CD14-positive monocyte (primary cell): ENCODE measurements at regions not wholly inside any gene's neighbourhood (a gene's known extent, or its start where the extent isn't known, plus 50 kb on each side); places are given as distances from the start of the nearest gene placed in this dataset.

ENCODE experiments used
- DNase-seq, 3 donors: peaks; one replicate each; pipeline ENCODE4 v3.0.0-alpha.2; 2011 to 2022
- H2AFZ ChIP-seq: 2 replicates; pipeline ENCODE4 v1.6.0; 2012; ENCODE audit warnings: mild to moderate bottlenecking, low read depth, low read length, inconsistent platforms; ENCODE audit not compliant: insufficient read depth, poor library complexity, severe bottlenecking
- H3K27ac ChIP-seq, 2 donors: 1 replicate in 1 of 2; 2 replicates in 1 of 2; pipeline ENCODE4 v1.5.1; 2012 to 2013; ENCODE audit warnings: low read length in 2 of 2, control low read depth in 1 of 2, inconsistent platforms in 1 of 2, low read depth in 1 of 2, mild to moderate bottlenecking in 1 of 2
- H3K27me3 ChIP-seq, 2 donors: one replicate each; pipeline versions ENCODE4 v1.6.0 to v1.6.1; 2011 to 2013; ENCODE audit warnings: low read length in 2 of 2; ENCODE audit not compliant: control insufficient read depth in 2 of 2, insufficient read depth in 2 of 2
- H3K36me3 ChIP-seq, 2 donors: replicated peaks in 1 of 2; 1 replicate in 1 of 2; 2 replicates in 1 of 2; pipeline versions ENCODE4 v1.5.1 to v1.6.1; 2012 to 2013; ENCODE audit warnings: low read length in 2 of 2, control low read depth in 1 of 2, inconsistent platforms in 1 of 2, mild to moderate bottlenecking in 1 of 2; ENCODE audit not compliant: insufficient read depth in 2 of 2, control insufficient read depth in 1 of 2
- H3K4me1 ChIP-seq, 2 donors: 1 replicate in 1 of 2; 2 replicates in 1 of 2; pipeline versions ENCODE4 v1.5.1 to v1.6.1; 2012 to 2013; ENCODE audit warnings: low read length in 2 of 2, control low read depth in 1 of 2, inconsistent platforms in 1 of 2, mild to moderate bottlenecking in 1 of 2, moderate library complexity in 1 of 2; ENCODE audit not compliant: insufficient read depth in 2 of 2, control insufficient read depth in 1 of 2
- H3K4me2 ChIP-seq: replicated peaks from 2 replicates; pipeline ENCODE3; 2012; ENCODE audit warnings: low read length, moderate library complexity, mild to moderate bottlenecking; ENCODE audit not compliant: poor library complexity, severe bottlenecking; ENCODE audit errors: extremely low read depth
- H3K4me3 ChIP-seq, 3 experiments: fragments of 200-600 bp in 1 of 3; sonication (generic) in 1 of 3; replicated peaks in 1 of 3; 1 replicate in 2 of 3; 2 replicates in 1 of 3; pipeline ENCODE4 v1.5.1; 2011 to 2013; ENCODE audit warnings: low read length in 3 of 3, mild to moderate bottlenecking in 3 of 3, control low read depth in 2 of 3, low read depth in 2 of 3, inconsistent platforms in 1 of 3, moderate library complexity in 1 of 3
- H3K79me2 ChIP-seq: 2 replicates; pipeline ENCODE4 v1.6.0; 2012; ENCODE audit warnings: mild to moderate bottlenecking, control low read depth, inconsistent platforms, low read length, moderate library complexity; ENCODE audit not compliant: insufficient read depth
- H3K9ac ChIP-seq: 2 replicates; pipeline ENCODE4 v1.6.0; 2017; ENCODE audit warnings: low read length, mild to moderate bottlenecking; ENCODE audit not compliant: insufficient read depth, poor library complexity, severe bottlenecking
- H3K9me3 ChIP-seq, 2 donors: replicated peaks in 1 of 2; 1 replicate in 1 of 2; 2 replicates in 1 of 2; pipeline versions ENCODE4 v1.5.1 to v1.6.1; 2012 to 2013; ENCODE audit warnings: low read length in 2 of 2, control low read depth in 1 of 2; ENCODE audit not compliant: control insufficient read depth in 1 of 2, insufficient read depth in 1 of 2
- H4K20me1 ChIP-seq: 2 replicates; pipeline ENCODE4 v1.6.0; 2012; ENCODE audit warnings: mild to moderate bottlenecking, low read length, control low read depth, moderate library complexity; ENCODE audit not compliant: insufficient read depth
- H3K27ac Mint-ChIP-seq, 7 donors: one replicate each; pipeline ENCODE4 v1.8.0; 2020; ENCODE audit warnings: mild to moderate bottlenecking in 7 of 7, mixed read lengths in 7 of 7, moderate library complexity in 6 of 7, inconsistent platforms in 2 of 7
- H3K27me3 Mint-ChIP-seq, 3 donors: one replicate each; pipeline ENCODE4 v1.8.0; 2021 to 2022; ENCODE audit warnings: low read depth in 3 of 3, mild to moderate bottlenecking in 3 of 3, mixed read lengths in 3 of 3, moderate library complexity in 3 of 3, inconsistent platforms in 1 of 3
- H3K36me3 Mint-ChIP-seq, 2 donors: one replicate each; pipeline ENCODE4 v1.8.0; 2020; ENCODE audit warnings: mixed read lengths in 2 of 2, inconsistent platforms in 1 of 2, mild to moderate bottlenecking in 1 of 2
- H3K4me1 Mint-ChIP-seq: one replicate; pipeline ENCODE4 v1.8.0; 2020; ENCODE audit warnings: mild to moderate bottlenecking, mixed read lengths
- H3K4me3 Mint-ChIP-seq, 2 donors: one replicate each; pipeline ENCODE4 v1.8.0; 2020; ENCODE audit warnings: mild to moderate bottlenecking in 2 of 2, mixed read lengths in 2 of 2, moderate library complexity in 1 of 2
- H3K9me3 Mint-ChIP-seq, 7 donors: one replicate each; pipeline ENCODE4 v1.8.0; 2020 to 2022; ENCODE audit warnings: mixed read lengths in 7 of 7, mild to moderate bottlenecking in 6 of 7, moderate library complexity in 6 of 7, inconsistent platforms in 2 of 7
- CTCF ChIP-seq: fragments of 200-600 bp; IDR thresholded peaks from one replicate; pipeline ENCODE4 v1.8.0; 2022; ENCODE audit warnings: antibody characterized with exemption, mild to moderate bottlenecking
- WGBS: methylation state at CpG from one replicate; pipeline ENCODE4 v1.1.5; 2013; ENCODE audit warnings: missing lambda C conversion rate; ENCODE audit not compliant: insufficient coverage; 5-methylcytosine and 5-hydroxymethylcytosine counted together
- intact Hi-C, 2 donors: fragments of 100-400 bp; cut with micrococcal nuclease; formaldehyde crosslinking; loops; one replicate each; pipeline versions ENCODE4 v1.15.0 to v1.15.1; 2023

- no peaks in the 10 kb centered on the region for H3K4me1 ChIP-seq
- no peak overlapping the region for H3K9ac ChIP-seq
- H3K9me3 ChIP-seq = peaks cover 3 to 8% of the 10 kb centered on the region in 2 donors
- no peaks in the 10 kb centered on the region for H3K36me3 Mint-ChIP-seq
- H3K4me2 ChIP-seq = no peak overlapping the region
- no peak overlapping the region for H2AFZ ChIP-seq
- H3K4me3 ChIP-seq = no peak overlapping the region
- no peaks in the 10 kb centered on the region for H3K27me3 ChIP-seq
- intact Hi-C loops = no loop called here
- no peak overlapping the region for H3K27ac ChIP-seq
- no peaks in the 10 kb centered on the region for H3K27me3 Mint-ChIP-seq
- peaks cover 0 to 6% (median 2%) of the 10 kb centered on the region in 7 donors for H3K9me3 Mint-ChIP-seq
- no peak overlapping the region for H3K27ac Mint-ChIP-seq
- DNase-seq = no peak
- no peaks in the 10 kb centered on the region for H3K36me3 ChIP-seq
- no peak for TF ChIP-seq CTCF
- no CpG with 5 or more reads among the region's 1 CpG for WGBS
- no peaks in the 10 kb centered on the region for H3K4me1 Mint-ChIP-seq
- H3K79me2 ChIP-seq = no peaks in the 10 kb centered on the region
- no peak overlapping the region for H3K4me3 Mint-ChIP-seq
- no peaks in the 10 kb centered on the region for H4K20me1 ChIP-seq
Measured at GRCh38 chr12:33654313-33654712, 214.7 kb upstream of the SYT10 start.

DNA sequence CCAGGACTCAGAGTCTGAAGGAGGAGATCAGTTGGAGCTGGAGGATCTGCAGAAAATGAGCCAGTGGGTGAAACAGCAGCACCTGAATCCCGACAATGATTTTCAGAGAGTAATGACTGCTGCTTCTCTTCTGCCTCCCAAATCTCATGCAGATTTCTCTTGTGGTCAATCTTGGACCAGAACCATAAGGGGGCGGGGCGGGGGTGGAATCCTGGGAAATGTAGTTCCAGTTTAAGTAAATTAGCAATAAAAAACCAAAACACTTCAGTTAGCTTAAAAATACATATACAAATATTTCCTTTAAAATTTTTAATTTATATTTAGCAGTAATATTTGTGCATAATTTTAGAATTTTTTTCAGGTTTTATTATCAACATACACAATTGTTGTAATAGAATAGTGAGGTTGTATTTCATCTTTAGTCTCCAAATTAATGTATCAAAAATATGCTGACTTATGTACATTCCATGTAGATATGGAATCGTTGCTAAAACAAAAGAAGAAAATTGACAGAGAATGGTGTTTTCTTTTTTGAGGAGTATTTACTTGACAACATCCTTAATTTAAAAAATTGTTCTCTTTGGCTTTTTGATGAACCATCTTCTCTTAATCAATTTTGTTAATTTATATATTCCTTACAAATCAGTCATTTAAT lies 223.5 kb upstream of the SYT10 start:
- Histone ChIP-seq H3K9ac (no peak overlapping the region), H3K4me2 (no peak overlapping the region), H3K36me3 (no peaks in the 10 kb centered on the region), H3K27me3 (no peaks in the 10 kb centered on the region), H3K9me3 (no peaks in the 10 kb centered on the region), H3K4me1 (no peaks in the 10 kb centered on the region), H4K20me1 (no peaks in the 10 kb centered on the region), H3K79me2 (no peaks in the 10 kb centered on the region), H2AFZ (no peak overlapping the region), H3K27ac (no peak overlapping the region), H3K4me3 (no peak overlapping the region)
- intact Hi-C loops = no loop called here
- no peak overlapping the region for H3K27ac Mint-ChIP-seq
- no CpG with 5 or more reads among the region's 4 CpGs for WGBS
- no peaks in the 10 kb centered on the region for H3K4me1 Mint-ChIP-seq
- no peaks in the 10 kb centered on the region for H3K27me3 Mint-ChIP-seq
- H3K4me3 Mint-ChIP-seq = no peak overlapping the region
- peaks cover 0 to 7% (median 0%) of the 10 kb centered on the region in 7 donors for H3K9me3 Mint-ChIP-seq
- no peak for TF ChIP-seq CTCF
- DNase-seq = no peak
- H3K36me3 Mint-ChIP-seq = no peaks in the 10 kb centered on the region
